ENCODE measurements at regions not wholly inside any gene's neighbourhood (a gene's known extent, or its start where the extent isn't known, plus 50 kb on each side); places are given as distances from the start of the nearest gene placed in this dataset.

DNA sequence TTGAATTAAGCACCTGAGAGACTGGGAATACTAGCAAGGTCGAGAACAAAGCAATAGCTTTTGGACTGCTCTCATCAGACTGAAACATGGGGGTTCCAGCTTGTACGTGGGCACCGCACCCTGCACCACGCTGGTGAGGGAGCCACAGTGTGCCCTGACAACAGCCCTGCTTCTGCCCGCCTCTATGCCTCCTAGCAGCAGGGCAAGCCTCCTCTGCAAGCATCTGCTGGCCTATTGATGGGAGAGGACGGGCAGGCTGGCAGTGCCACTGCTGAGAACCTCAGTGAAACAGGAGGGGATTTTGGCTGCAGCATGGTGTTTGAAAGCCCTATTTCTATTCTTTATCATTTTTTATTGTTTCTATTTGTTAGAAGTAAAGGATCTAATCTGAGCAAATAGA is 146.1 kb upstream of the OTOS start:
- no peak overlapping the region for H4K91ac ChIP-seq (replicated peaks; ENCODE audit: insufficient read length, low read length)
- no peak overlapping the region for H3K23ac ChIP-seq (ENCODE audit: insufficient read length)
- ChIA-PET CTCF (ENCODE audit: partially characterized antibody) (interaction anchor here (0.8 kb wide), 1 partner anchor 56 kb away, joined by 3 read pairs; no protein-coding TSS in a partner anchor), POLR2A (ENCODE audit: partially characterized antibody) (no interaction called here)
- TF ChIP-seq CBX5 (IDR thresholded peaks at IDR 0.05; ENCODE audit: low read depth, low read length) (no peak), SIN3A (conservative IDR thresholded peaks at IDR 0.05 in 1 of 2, IDR thresholded peaks at IDR 0.05 in 1 of 2; ENCODE audit: low read depth in 1 of 2, low read length in 2 of 2) (no peak), HDAC2 (IDR thresholded peaks at IDR 0.05; ENCODE audit: borderline replicate concordance in 1 of 2, low read depth in 2 of 2, low read length in 2 of 2) (no peak), JUN (IDR thresholded peaks at IDR 0.05; ENCODE audit: low read depth, low read length) (no peak), RNF2 (IDR thresholded peaks at IDR 0.05; ENCODE audit: borderline replicate concordance, low read depth, low read length, missing control alignments, poor library complexity, severe bottlenecking) (no peak), CTBP2 (IDR thresholded peaks at IDR 0.05; ENCODE audit: borderline replicate concordance, insufficient read depth, insufficient read length, low read length) (no peak), BACH1 (IDR thresholded peaks at IDR 0.05; ENCODE audit: low read length) (no peak), FOSL1 (IDR thresholded peaks at IDR 0.05; ENCODE audit: insufficient read depth, low read depth, low read length) (no peak), EGR1 (IDR thresholded peaks at IDR 0.05; ENCODE audit: borderline replicate concordance, low read depth, low read length) (no peak), POLR2A (IDR thresholded peaks at IDR 0.05; ENCODE audit: control extremely low read depth in 1 of 2, low read depth in 2 of 2, low read length in 2 of 2) (no peak)
- H2AFZ ChIP-seq (ENCODE audit: low read length) = no peak overlapping the region
- H3K79me1 ChIP-seq (ENCODE audit: low read depth, low read length) = no peaks in the 10 kb centered on the region
- no peaks in the 10 kb centered on the region for H3K27me3 ChIP-seq (replicated peaks in 1 of 4; ENCODE audit: control insufficient read depth in 3 of 4, extremely low read depth in 1 of 4, insufficient read depth in 3 of 4, low read length in 3 of 4)
- no peak overlapping the region for H3K56ac ChIP-seq (replicated peaks; ENCODE audit: insufficient read length, low read depth, low read length)
- H3K9ac ChIP-seq (replicated peaks in 1 of 4; ENCODE audit: extremely low read depth in 1 of 4, low read depth in 3 of 4, low read length in 3 of 4) = no peak overlapping the region
- no peak overlapping the region for H2BK12ac ChIP-seq (ENCODE audit: low read depth, low read length)
- H3K4ac ChIP-seq (replicated peaks; ENCODE audit: insufficient read length, low read depth, low read length) = no peak overlapping the region
- no peaks in the 10 kb centered on the region for H4K20me1 ChIP-seq (replicated peaks in 1 of 2; ENCODE audit: control insufficient read depth in 1 of 2, insufficient read depth in 2 of 2, low read length in 2 of 2)
- no peaks in the 10 kb centered on the region for H3K79me2 ChIP-seq (ENCODE audit: control insufficient read depth in 1 of 2, insufficient read depth in 2 of 2, low read length in 2 of 2)
- H3K4me3 ChIP-seq (ENCODE audit: extremely low read depth in 1 of 4, insufficient read depth in 2 of 4, low read depth in 3 of 4, low read length in 4 of 4) = no peak overlapping the region
- peaks cover 0 to 3% (median 1%) of the 10 kb centered on the region in 4 experiments; a peak in 1 of 7 replicates for H3K4me1 ChIP-seq (replicated peaks in 1 of 4; ENCODE audit: control insufficient read depth in 3 of 4, insufficient read depth in 4 of 4, low read length in 3 of 4)
- no peak overlapping the region for H4K8ac ChIP-seq (ENCODE audit: extremely low read depth, insufficient read depth, low read length)
- no peak overlapping the region for H3K27ac ChIP-seq (ENCODE audit: low read depth, low read length)
- DNase-seq (ENCODE audit: low read depth in 1 of 2, low spot score in 2 of 2) (no peak), FAIRE-seq (no peak)
- no peak overlapping the region for H3K18ac ChIP-seq (ENCODE audit: extremely low read depth, low read length)
- H2BK120ac ChIP-seq (replicated peaks; ENCODE audit: low read depth, low read length) = no peak overlapping the region
- no peak overlapping the region for H3K4me2 ChIP-seq (ENCODE audit: insufficient read depth in 1 of 2, low read depth in 2 of 2, low read length in 2 of 2)
- H3K36me3 ChIP-seq (ENCODE audit: control insufficient read depth in 2 of 4, insufficient read depth in 4 of 4, low read length in 3 of 4) = no peaks in the 10 kb centered on the region
- no peak overlapping the region for H4K5ac ChIP-seq (ENCODE audit: insufficient read length, low read depth, low read length)
- H2BK20ac ChIP-seq (ENCODE audit: low read length) = no peak overlapping the region
- no peaks in the 10 kb centered on the region for H3K23me2 ChIP-seq (ENCODE audit: low read depth, low read length)
- H2BK5ac ChIP-seq (ENCODE audit: low read depth, low read length) = no peak overlapping the region
- no peaks in the 10 kb centered on the region for H3K9me3 ChIP-seq (ENCODE audit: insufficient read depth in 2 of 2, low read depth in 1 of 2, low read length in 1 of 2)
- H3K14ac ChIP-seq (ENCODE audit: insufficient read length) = no peak overlapping the region
- H2AK5ac ChIP-seq (ENCODE audit: low read depth, low read length) = no peak overlapping the region
- no peak overlapping the region for H2BK15ac ChIP-seq (ENCODE audit: low read length)
- WGBS, 2 experiments (ENCODE audit: extremely low coverage in 1 of 2, insufficient coverage in 1 of 2, insufficient read length in 1 of 2, insufficient replicate concordance in 2 of 2, low coverage in 1 of 2, low lambda C conversion rate in 2 of 2, missing lambda C conversion rate in 1 of 2) = 83% methylated on average over 6 of the region's 6 CpGs; no CpG with 5 or more reads in 1 of the 2 experiments

Measured in H1 (cell line).